HG02798 (cell line): ENCODE measurements at regions not wholly inside any gene's neighbourhood (a gene's known extent, or its start where the extent isn't known, plus 50 kb on each side); places are given as distances from the start of the nearest gene placed in this dataset.
"Not testable (repeated sequence)": the region's sequence is repeated elsewhere in the genome, so short reads cannot be mapped to it uniquely, and the experiment has no call there.

Experiments
- ATAC-seq: cut with Tn5 transposase; IDR thresholded peaks from one replicate; pipeline ENCODE4 v1.9.1; 2021; ENCODE audit warnings: mild to moderate bottlenecking; ENCODE audit not compliant: unreplicated experiment, poor library complexity

- ATAC-seq, result not testable (repeated sequence)
Observed at GRCh38 chr5:56665117-56665516, 150.2 kb upstream of the MAP3K1 start.

- ATAC-seq, result no peak
Observed at GRCh38 chr5:56664025-56664424, 151.3 kb upstream of the MAP3K1 start.

DNA sequence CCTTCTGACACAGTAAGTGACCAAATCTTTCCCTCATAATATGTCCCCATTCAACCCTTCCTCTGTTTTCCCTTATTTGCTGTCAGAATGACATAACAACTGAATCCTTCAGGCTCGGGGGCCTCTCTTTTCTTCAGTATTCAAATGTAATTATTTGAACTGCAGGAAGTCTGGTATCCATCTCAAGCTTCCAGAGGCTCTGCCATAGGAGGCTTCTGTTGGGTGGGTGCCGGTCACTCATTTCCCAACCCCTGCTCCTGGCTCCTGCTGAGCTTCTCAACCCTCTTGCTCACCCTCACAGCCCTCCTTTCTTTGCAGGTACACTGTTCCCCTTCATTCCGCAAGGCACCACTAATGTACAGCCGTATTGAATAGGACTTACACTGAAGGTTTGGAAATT lies 151.8 kb upstream of the MAP3K1 start:
- ATAC-seq, result no peak

DNA sequence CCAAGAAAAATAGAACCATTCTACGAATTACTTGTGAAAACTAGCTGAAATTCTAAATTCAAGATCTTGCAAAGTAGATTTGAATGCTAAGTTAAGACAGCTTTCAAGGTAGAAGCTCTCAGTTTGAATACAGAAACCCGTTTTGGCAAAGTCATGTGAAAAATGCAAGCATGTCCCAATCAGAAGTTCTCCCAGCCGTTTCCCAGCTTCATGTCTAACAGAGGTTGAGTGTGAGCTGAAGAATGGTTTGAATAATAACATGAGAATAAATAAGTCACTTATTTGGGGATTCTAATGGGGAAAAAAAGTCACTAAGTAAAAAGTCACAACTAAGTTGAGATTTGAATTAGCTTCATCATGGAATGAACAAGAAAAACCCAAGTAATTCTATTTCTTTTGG lies 152.5 kb upstream of the MAP3K1 start:
- no peak for ATAC-seq

GRCh38 chr5:56659971-56660370 lies 155.4 kb upstream of the MAP3K1 start:
- no peak for ATAC-seq

GRCh38 chr5:56658972-56659371 lies 156.4 kb upstream of the MAP3K1 start:
- peak; percentile 67 for ATAC-seq

GRCh38 chr5:56656846-56657726 lies 158.3 kb upstream of the MAP3K1 start:
- ATAC-seq, result no peak

DNA sequence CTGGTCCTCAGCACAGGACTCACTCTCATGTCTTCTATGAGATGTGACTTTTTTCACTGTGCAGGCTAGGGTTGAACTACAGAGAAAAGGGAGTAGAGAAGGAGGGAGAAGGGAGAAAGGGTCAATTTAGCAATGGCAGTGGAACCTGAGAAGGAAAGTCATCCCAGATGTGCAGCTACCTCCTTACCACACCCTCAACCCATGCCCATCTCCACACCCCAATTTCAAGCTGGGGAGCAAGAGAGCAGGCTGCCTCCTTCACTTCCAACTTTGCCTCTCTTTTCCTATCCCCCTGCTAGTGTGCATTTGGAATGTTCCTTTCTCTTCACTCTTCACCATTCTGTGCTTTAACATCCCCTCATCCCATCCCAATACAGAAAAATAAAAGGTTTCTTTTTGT lies 163.5 kb upstream of the MAP3K1 start:
- ATAC-seq, result no peak

GRCh38 chr5:56650386-56650785 lies 165.0 kb upstream of the MAP3K1 start:
- no peak for ATAC-seq

DNA sequence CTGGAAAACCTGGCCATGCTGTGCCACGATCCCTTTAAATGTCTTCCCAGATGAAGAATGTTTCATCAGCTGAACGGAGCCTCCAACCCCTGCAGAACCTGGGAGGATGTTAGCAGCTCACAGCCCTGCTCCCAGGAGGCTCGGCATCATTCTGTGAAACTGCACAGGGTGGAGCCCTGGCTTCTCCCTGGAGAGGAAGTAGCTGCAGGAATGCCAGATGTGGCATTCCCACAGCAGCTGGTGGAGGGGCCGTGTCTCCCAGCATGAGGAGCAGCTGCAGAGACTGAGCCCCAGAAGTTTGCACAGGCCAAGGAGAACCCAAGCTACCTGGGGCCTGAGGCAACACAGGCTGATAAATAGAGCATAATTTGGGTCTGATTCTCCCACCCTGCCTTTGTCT lies 165.8 kb upstream of the MAP3K1 start:
- no peak for ATAC-seq

- ATAC-seq, result no peak
Observed at GRCh38 chr5:56648460-56649034, 166.8 kb upstream of the MAP3K1 start.

- no peak for ATAC-seq
Observed at GRCh38 chr5:56647099-56647850, 168.1 kb upstream of the MAP3K1 start.

- no peak for ATAC-seq
Observed at GRCh38 chr5:56641635-56642260, 173.6 kb upstream of the MAP3K1 start.

- peak; percentile 66 for ATAC-seq
Observed at GRCh38 chr5:56640763-56641406, 174.5 kb upstream of the MAP3K1 start.

GRCh38 chr5:56639476-56639875 lies 175.9 kb upstream of the MAP3K1 start:
- ATAC-seq, result no peak

DNA sequence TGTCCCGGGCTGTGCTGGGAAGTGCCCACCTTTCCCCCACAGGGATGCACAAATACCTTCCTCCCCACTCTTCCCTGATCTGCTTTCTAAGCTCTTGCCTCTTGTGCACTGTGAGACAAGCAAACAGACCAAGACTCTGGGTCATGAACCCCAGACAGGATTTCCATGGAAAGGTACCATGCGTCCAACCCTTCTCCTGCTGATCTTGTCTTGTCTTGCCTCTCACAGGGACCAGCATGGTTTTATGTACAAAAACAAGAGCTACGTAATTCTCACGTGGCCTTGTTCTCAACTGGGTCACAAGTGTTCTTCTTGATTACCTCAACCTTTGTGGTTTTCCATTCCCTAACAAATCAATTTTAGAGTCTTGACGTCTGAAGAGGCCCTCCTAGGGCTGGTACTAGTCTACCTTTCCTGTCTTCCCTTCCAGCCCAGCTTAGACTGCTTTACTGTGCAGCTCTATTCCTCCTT lies 176.5 kb upstream of the MAP3K1 start:
- ATAC-seq, result no peak

DNA sequence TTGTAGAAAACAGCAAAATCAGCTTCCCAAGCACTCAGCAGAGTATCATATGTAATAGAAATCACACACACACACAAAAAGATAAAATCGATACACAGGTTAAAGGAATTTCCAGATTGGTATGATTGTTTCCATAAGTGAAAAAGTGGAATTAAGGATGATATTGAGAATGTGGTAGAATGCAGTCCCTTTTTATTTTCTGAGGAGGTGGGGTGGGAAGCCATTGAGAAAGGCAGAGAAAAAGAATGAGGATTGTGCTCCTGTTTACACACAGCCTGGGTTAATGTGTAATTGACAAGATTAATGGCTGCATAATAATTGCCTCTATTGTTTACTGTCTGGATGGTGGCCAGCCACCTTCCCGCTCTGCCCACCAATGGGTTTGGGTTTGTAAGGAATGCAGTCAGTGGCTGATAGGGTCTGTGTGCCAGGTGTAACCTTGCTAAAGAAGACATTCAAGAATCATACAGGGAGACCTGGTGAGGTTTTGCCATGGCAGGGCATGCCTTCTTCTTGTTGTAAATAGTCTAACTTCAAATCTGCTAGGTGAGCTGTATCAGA lies 177.2 kb upstream of the MAP3K1 start:
- ATAC-seq, result no peak

DNA sequence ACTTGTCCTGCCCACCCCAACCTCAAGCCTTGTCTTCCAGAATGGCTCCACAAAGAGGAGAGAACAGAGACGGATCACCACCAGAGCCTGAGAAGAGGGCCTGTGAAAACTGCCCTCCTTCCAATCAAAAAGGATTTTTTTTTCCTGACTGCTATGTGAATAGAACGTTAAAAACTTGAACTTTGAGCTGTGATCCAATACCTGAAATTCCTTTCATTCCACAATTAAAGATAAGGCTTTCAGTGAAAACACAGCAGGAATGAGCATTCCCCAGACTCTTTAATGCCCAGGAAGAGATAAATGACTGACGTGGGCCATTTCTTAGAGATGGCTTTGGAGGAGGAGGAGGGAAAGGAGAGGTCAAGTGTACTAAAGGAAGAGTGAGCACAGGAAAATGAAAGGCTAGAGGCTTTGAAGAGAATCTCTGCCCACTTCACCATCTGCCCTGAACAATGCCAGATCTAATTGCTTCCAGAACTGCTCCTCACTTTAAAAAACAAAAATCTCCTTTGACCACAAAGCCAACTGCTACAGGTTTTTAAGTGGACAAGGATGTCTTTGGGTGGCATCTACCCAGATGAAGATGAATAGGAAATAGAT lies 177.9 kb upstream of the MAP3K1 start:
- ATAC-seq, result no peak

DNA sequence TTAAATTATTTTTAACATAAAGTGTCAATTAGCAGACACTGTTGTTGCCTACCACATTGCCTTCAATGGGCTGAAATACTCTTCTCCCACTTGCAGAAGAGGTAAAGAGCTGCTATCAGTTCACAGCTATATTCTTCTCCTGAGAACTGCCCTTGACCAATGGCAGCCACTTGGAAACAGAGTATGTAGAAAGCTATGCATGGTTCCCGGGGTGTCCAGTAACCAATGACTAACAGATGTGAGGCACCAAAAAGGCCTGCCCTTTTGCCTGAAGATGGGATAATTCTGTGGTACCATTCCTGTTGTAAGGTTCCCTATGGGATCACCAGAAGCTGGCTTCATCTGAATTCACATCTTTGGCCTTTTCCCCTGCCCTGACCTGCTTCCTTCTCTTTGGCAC lies 181.4 kb upstream of the MAP3K1 start:
- no peak for ATAC-seq
